CD14-positive monocyte (primary cell): ENCODE measurements at regions not wholly inside any gene's neighbourhood (a gene's known extent, or its start where the extent isn't known, plus 50 kb on each side); places are given as distances from the start of the nearest gene placed in this dataset.

Experiments used
- DNase-seq, 3 donors: peaks; one replicate each; pipeline ENCODE4 v3.0.0-alpha.2; 2011 to 2022
- H2AFZ ChIP-seq: 2 replicates; pipeline ENCODE4 v1.6.0; 2012; ENCODE audit warnings: mild to moderate bottlenecking, low read depth, low read length, inconsistent platforms; ENCODE audit not compliant: insufficient read depth, poor library complexity, severe bottlenecking
- H3K27ac ChIP-seq, 2 donors: 1 replicate in 1 of 2; 2 replicates in 1 of 2; pipeline ENCODE4 v1.5.1; 2012 to 2013; ENCODE audit warnings: low read length in 2 of 2, control low read depth in 1 of 2, inconsistent platforms in 1 of 2, low read depth in 1 of 2, mild to moderate bottlenecking in 1 of 2
- H3K27me3 ChIP-seq, 2 donors: one replicate each; pipeline versions ENCODE4 v1.6.0 to v1.6.1; 2011 to 2013; ENCODE audit warnings: low read length in 2 of 2; ENCODE audit not compliant: control insufficient read depth in 2 of 2, insufficient read depth in 2 of 2
- H3K36me3 ChIP-seq, 2 donors: replicated peaks in 1 of 2; 1 replicate in 1 of 2; 2 replicates in 1 of 2; pipeline versions ENCODE4 v1.5.1 to v1.6.1; 2012 to 2013; ENCODE audit warnings: low read length in 2 of 2, control low read depth in 1 of 2, inconsistent platforms in 1 of 2, mild to moderate bottlenecking in 1 of 2; ENCODE audit not compliant: insufficient read depth in 2 of 2, control insufficient read depth in 1 of 2
- H3K4me1 ChIP-seq, 2 donors: 1 replicate in 1 of 2; 2 replicates in 1 of 2; pipeline versions ENCODE4 v1.5.1 to v1.6.1; 2012 to 2013; ENCODE audit warnings: low read length in 2 of 2, control low read depth in 1 of 2, inconsistent platforms in 1 of 2, mild to moderate bottlenecking in 1 of 2, moderate library complexity in 1 of 2; ENCODE audit not compliant: insufficient read depth in 2 of 2, control insufficient read depth in 1 of 2
- H3K4me2 ChIP-seq: replicated peaks from 2 replicates; pipeline ENCODE3; 2012; ENCODE audit warnings: low read length, moderate library complexity, mild to moderate bottlenecking; ENCODE audit not compliant: poor library complexity, severe bottlenecking; ENCODE audit errors: extremely low read depth
- H3K4me3 ChIP-seq, 3 experiments: fragments of 200-600 bp in 1 of 3; sonication (generic) in 1 of 3; replicated peaks in 1 of 3; 1 replicate in 2 of 3; 2 replicates in 1 of 3; pipeline ENCODE4 v1.5.1; 2011 to 2013; ENCODE audit warnings: low read length in 3 of 3, mild to moderate bottlenecking in 3 of 3, control low read depth in 2 of 3, low read depth in 2 of 3, inconsistent platforms in 1 of 3, moderate library complexity in 1 of 3
- H3K79me2 ChIP-seq: 2 replicates; pipeline ENCODE4 v1.6.0; 2012; ENCODE audit warnings: mild to moderate bottlenecking, control low read depth, inconsistent platforms, low read length, moderate library complexity; ENCODE audit not compliant: insufficient read depth
- H3K9ac ChIP-seq: 2 replicates; pipeline ENCODE4 v1.6.0; 2017; ENCODE audit warnings: low read length, mild to moderate bottlenecking; ENCODE audit not compliant: insufficient read depth, poor library complexity, severe bottlenecking
- H3K9me3 ChIP-seq, 2 donors: replicated peaks in 1 of 2; 1 replicate in 1 of 2; 2 replicates in 1 of 2; pipeline versions ENCODE4 v1.5.1 to v1.6.1; 2012 to 2013; ENCODE audit warnings: low read length in 2 of 2, control low read depth in 1 of 2; ENCODE audit not compliant: control insufficient read depth in 1 of 2, insufficient read depth in 1 of 2
- H4K20me1 ChIP-seq: 2 replicates; pipeline ENCODE4 v1.6.0; 2012; ENCODE audit warnings: mild to moderate bottlenecking, low read length, control low read depth, moderate library complexity; ENCODE audit not compliant: insufficient read depth
- H3K27ac Mint-ChIP-seq, 7 donors: one replicate each; pipeline ENCODE4 v1.8.0; 2020; ENCODE audit warnings: mild to moderate bottlenecking in 7 of 7, mixed read lengths in 7 of 7, moderate library complexity in 6 of 7, inconsistent platforms in 2 of 7
- H3K27me3 Mint-ChIP-seq, 3 donors: one replicate each; pipeline ENCODE4 v1.8.0; 2021 to 2022; ENCODE audit warnings: low read depth in 3 of 3, mild to moderate bottlenecking in 3 of 3, mixed read lengths in 3 of 3, moderate library complexity in 3 of 3, inconsistent platforms in 1 of 3
- H3K36me3 Mint-ChIP-seq, 2 donors: one replicate each; pipeline ENCODE4 v1.8.0; 2020; ENCODE audit warnings: mixed read lengths in 2 of 2, inconsistent platforms in 1 of 2, mild to moderate bottlenecking in 1 of 2
- H3K4me1 Mint-ChIP-seq: one replicate; pipeline ENCODE4 v1.8.0; 2020; ENCODE audit warnings: mild to moderate bottlenecking, mixed read lengths
- H3K4me3 Mint-ChIP-seq, 2 donors: one replicate each; pipeline ENCODE4 v1.8.0; 2020; ENCODE audit warnings: mild to moderate bottlenecking in 2 of 2, mixed read lengths in 2 of 2, moderate library complexity in 1 of 2
- H3K9me3 Mint-ChIP-seq, 7 donors: one replicate each; pipeline ENCODE4 v1.8.0; 2020 to 2022; ENCODE audit warnings: mixed read lengths in 7 of 7, mild to moderate bottlenecking in 6 of 7, moderate library complexity in 6 of 7, inconsistent platforms in 2 of 7
- CTCF ChIP-seq: fragments of 200-600 bp; IDR thresholded peaks from one replicate; pipeline ENCODE4 v1.8.0; 2022; ENCODE audit warnings: antibody characterized with exemption, mild to moderate bottlenecking
- WGBS: methylation state at CpG from one replicate; pipeline ENCODE4 v1.1.5; 2013; ENCODE audit warnings: missing lambda C conversion rate; ENCODE audit not compliant: insufficient coverage; 5-methylcytosine and 5-hydroxymethylcytosine counted together
- intact Hi-C, 2 donors: fragments of 100-400 bp; cut with micrococcal nuclease; formaldehyde crosslinking; loops; one replicate each; pipeline versions ENCODE4 v1.15.0 to v1.15.1; 2023

DNA sequence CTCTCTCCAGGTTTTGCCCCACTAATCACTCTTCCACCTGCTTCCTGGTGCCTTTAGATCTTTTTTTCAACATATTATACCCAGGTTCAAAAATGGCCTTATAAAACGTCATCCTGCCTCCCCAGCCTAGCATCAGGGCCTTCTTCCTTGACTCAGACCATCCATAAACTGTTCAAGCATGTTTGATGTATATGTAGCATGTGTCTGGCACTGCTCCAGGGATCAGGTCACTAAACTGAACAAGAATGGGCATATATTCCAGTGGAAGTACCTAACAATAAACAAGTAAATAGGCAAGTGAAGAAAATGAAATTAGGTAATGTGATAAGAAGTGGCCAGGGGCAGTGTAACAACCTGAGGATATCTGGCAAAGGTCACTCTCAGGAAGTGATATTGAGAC lies 141.2 kb downstream of the TRIB2 start:
- H3K9me3 ChIP-seq = peaks cover 3 to 11% of the 10 kb centered on the region in 2 donors
- no peaks in the 10 kb centered on the region for H4K20me1 ChIP-seq
- Mint-ChIP-seq H3K4me3 (no peak overlapping the region), H3K27me3 (peaks cover 0 to 10% (median 7%) of the 10 kb centered on the region in 3 donors), H3K36me3 (no peaks in the 10 kb centered on the region), H3K27ac (no peak overlapping the region), H3K9me3 (peaks cover 0 to 19% (median 7%) of the 10 kb centered on the region in 7 donors), H3K4me1 (peaks cover 3% of the 10 kb centered on the region)
- intact Hi-C loops = no loop called here
- WGBS = no CpG with 5 or more reads among the region's 1 CpG
- no peak overlapping the region for H3K4me2 ChIP-seq
- no peak for DNase-seq
- no peak overlapping the region for H3K4me3 ChIP-seq
- peaks cover 15 to 21% of the 10 kb centered on the region in 2 donors for H3K4me1 ChIP-seq
- no peaks in the 10 kb centered on the region for H3K36me3 ChIP-seq
- no peak for TF ChIP-seq CTCF
- no peak overlapping the region for H3K9ac ChIP-seq
- H3K27ac ChIP-seq = no peak overlapping the region
- no peak overlapping the region for H2AFZ ChIP-seq
- H3K27me3 ChIP-seq = peaks cover 0 to 6% of the 10 kb centered on the region in 2 donors
- no peaks in the 10 kb centered on the region for H3K79me2 ChIP-seq

GRCh38 chr2:12858786-12859185 lies 142.1 kb downstream of the TRIB2 start:
- H3K4me2 ChIP-seq = no peak overlapping the region
- intact Hi-C loops = no loop called here
- no peak for DNase-seq
- peaks cover 7 to 12% of the 10 kb centered on the region in 2 donors for H3K9me3 ChIP-seq
- no peak for TF ChIP-seq CTCF
- H3K4me1 ChIP-seq = peaks cover 15 to 21% of the 10 kb centered on the region in 2 donors
- peaks cover 3% of the 10 kb centered on the region for H3K4me1 Mint-ChIP-seq
- no peaks in the 10 kb centered on the region for H3K36me3 Mint-ChIP-seq
- H3K27me3 Mint-ChIP-seq = peaks cover 0 to 10% (median 7%) of the 10 kb centered on the region in 3 donors
- no peaks in the 10 kb centered on the region for H4K20me1 ChIP-seq
- H3K4me3 Mint-ChIP-seq = no peak overlapping the region
- H3K79me2 ChIP-seq = no peaks in the 10 kb centered on the region
- no peak overlapping the region for H3K27ac ChIP-seq
- H3K36me3 ChIP-seq = no peaks in the 10 kb centered on the region
- peaks cover 2 to 24% (median 7%) of the 10 kb centered on the region in 7 donors for H3K9me3 Mint-ChIP-seq
- H3K9ac ChIP-seq = no peak overlapping the region
- peaks cover 0 to 6% of the 10 kb centered on the region in 2 donors for H3K27me3 ChIP-seq
- H3K27ac Mint-ChIP-seq = no peak overlapping the region
- no peak overlapping the region for H2AFZ ChIP-seq
- H3K4me3 ChIP-seq = no peak overlapping the region
